GM23338 (cell line): ENCODE measurements at regions not wholly inside any gene's neighbourhood (a gene's known extent, or its start where the extent isn't known, plus 50 kb on each side); places are given as distances from the start of the nearest gene placed in this dataset.

Experiments used
- ETS1 ChIP-seq: IDR thresholded peaks from 2 replicates; pipeline ENCODE4 v1.6.1; 2016; ENCODE audit warnings: antibody characterized with exemption
- EZH2phosphoT487 ChIP-seq: fragments of 200-600 bp; sonication (generic); IDR thresholded peaks from one replicate; pipeline ENCODE4 v1.8.1; 2018; ENCODE audit warnings: antibody characterized with exemption; ENCODE audit not compliant: unreplicated experiment
- STAT1 ChIP-seq: IDR thresholded peaks from one replicate; pipeline ENCODE4 v1.6.1; 2016; ENCODE audit warnings: antibody characterized with exemption; ENCODE audit not compliant: unreplicated experiment
- ZNF331 ChIP-seq: fragments of 250-450 bp; sonication (Bioruptor Pico); IDR thresholded peaks from 2 replicates; pipeline ENCODE4 v1.5.0; 2020; ENCODE audit warnings: low read depth, mild to moderate bottlenecking, moderate library complexity
- TF ChIP-seq, protein P1 (sequence below): fragments of 250-450 bp; sonication (Bioruptor Pico); IDR thresholded peaks from 2 replicates; pipeline ENCODE4 v1.5.0; 2020; ENCODE audit warnings: mild to moderate bottlenecking, moderate library complexity
- TF ChIP-seq, protein P2 (sequence below): IDR thresholded peaks from one replicate; pipeline ENCODE4 v1.6.1; 2018; ENCODE audit warnings: antibody characterized with exemption; ENCODE audit not compliant: unreplicated experiment

GRCh38 chr18:27467073-27467472 is 282.0 kb upstream of the CHST9 start (continued):
- TF ChIP-seq, protein P1, sequence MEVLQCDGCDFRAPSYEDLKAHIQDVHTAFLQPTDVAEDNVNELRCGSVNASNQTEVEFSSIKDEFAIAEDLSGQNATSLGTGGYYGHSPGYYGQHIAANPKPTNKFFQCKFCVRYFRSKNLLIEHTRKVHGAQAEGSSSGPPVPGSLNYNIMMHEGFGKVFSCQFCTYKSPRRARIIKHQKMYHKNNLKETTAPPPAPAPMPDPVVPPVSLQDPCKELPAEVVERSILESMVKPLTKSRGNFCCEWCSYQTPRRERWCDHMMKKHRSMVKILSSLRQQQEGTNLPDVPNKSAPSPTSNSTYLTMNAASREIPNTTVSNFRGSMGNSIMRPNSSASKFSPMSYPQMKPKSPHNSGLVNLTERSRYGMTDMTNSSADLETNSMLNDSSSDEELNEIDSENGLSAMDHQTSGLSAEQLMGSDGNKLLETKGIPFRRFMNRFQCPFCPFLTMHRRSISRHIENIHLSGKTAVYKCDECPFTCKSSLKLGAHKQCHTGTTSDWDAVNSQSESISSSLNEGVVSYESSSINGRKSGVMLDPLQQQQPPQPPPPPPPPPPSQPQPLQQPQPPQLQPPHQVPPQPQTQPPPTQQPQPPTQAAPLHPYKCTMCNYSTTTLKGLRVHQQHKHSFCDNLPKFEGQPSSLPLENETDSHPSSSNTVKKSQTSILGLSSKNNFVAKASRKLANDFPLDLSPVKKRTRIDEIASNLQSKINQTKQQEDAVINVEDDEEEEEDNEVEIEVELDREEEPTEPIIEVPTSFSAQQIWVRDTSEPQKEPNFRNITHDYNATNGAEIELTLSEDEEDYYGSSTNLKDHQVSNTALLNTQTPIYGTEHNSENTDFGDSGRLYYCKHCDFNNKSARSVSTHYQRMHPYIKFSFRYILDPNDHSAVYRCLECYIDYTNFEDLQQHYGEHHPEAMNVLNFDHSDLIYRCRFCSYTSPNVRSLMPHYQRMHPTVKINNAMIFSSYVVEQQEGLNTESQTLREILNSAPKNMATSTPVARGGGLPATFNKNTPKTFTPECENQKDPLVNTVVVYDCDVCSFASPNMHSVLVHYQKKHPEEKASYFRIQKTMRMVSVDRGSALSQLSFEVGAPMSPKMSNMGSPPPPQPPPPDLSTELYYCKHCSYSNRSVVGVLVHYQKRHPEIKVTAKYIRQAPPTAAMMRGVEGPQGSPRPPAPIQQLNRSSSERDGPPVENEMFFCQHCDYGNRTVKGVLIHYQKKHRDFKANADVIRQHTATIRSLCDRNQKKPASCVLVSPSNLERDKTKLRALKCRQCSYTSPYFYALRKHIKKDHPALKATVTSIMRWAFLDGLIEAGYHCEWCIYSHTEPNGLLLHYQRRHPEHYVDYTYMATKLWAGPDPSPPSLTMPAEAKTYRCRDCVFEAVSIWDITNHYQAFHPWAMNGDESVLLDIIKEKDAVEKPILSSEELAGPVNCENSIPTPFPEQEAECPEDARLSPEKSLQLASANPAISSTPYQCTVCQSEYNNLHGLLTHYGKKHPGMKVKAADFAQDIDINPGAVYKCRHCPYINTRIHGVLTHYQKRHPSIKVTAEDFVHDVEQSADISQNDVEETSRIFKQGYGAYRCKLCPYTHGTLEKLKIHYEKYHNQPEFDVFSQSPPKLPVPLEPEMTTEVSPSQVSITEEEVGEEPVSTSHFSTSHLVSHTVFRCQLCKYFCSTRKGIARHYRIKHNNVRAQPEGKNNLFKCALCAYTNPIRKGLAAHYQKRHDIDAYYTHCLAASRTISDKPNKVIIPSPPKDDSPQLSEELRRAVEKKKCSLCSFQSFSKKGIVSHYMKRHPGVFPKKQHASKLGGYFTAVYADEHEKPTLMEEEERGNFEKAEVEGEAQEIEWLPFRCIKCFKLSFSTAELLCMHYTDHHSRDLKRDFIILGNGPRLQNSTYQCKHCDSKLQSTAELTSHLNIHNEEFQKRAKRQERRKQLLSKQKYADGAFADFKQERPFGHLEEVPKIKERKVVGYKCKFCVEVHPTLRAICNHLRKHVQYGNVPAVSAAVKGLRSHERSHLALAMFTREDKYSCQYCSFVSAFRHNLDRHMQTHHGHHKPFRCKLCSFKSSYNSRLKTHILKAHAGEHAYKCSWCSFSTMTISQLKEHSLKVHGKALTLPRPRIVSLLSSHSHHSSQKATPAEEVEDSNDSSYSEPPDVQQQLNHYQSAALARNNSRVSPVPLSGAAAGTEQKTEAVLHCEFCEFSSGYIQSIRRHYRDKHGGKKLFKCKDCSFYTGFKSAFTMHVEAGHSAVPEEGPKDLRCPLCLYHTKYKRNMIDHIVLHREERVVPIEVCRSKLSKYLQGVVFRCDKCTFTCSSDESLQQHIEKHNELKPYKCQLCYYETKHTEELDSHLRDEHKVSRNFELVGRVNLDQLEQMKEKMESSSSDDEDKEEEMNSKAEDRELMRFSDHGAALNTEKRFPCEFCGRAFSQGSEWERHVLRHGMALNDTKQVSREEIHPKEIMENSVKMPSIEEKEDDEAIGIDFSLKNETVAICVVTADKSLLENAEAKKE (CRISPR knock-in tag), result no peak
- TF ChIP-seq ZNF331 (CRISPR knock-in tag), result no peak
- TF ChIP-seq ETS1, result no peak
- TF ChIP-seq STAT1, result no peak
- no peak for TF ChIP-seq EZH2phosphoT487
- TF ChIP-seq, protein P2, sequence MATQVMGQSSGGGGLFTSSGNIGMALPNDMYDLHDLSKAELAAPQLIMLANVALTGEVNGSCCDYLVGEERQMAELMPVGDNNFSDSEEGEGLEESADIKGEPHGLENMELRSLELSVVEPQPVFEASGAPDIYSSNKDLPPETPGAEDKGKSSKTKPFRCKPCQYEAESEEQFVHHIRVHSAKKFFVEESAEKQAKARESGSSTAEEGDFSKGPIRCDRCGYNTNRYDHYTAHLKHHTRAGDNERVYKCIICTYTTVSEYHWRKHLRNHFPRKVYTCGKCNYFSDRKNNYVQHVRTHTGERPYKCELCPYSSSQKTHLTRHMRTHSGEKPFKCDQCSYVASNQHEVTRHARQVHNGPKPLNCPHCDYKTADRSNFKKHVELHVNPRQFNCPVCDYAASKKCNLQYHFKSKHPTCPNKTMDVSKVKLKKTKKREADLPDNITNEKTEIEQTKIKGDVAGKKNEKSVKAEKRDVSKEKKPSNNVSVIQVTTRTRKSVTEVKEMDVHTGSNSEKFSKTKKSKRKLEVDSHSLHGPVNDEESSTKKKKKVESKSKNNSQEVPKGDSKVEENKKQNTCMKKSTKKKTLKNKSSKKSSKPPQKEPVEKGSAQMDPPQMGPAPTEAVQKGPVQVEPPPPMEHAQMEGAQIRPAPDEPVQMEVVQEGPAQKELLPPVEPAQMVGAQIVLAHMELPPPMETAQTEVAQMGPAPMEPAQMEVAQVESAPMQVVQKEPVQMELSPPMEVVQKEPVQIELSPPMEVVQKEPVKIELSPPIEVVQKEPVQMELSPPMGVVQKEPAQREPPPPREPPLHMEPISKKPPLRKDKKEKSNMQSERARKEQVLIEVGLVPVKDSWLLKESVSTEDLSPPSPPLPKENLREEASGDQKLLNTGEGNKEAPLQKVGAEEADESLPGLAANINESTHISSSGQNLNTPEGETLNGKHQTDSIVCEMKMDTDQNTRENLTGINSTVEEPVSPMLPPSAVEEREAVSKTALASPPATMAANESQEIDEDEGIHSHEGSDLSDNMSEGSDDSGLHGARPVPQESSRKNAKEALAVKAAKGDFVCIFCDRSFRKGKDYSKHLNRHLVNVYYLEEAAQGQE, result no peak
